ENCODE measurements at regions not wholly inside any gene's neighbourhood (a gene's known extent, or its start where the extent isn't known, plus 50 kb on each side); places are given as distances from the start of the nearest gene placed in this dataset.
"Not testable (repeated sequence)": the region's sequence is repeated elsewhere in the genome, so short reads cannot be mapped to it uniquely, and the experiment has no call there.

DNA sequence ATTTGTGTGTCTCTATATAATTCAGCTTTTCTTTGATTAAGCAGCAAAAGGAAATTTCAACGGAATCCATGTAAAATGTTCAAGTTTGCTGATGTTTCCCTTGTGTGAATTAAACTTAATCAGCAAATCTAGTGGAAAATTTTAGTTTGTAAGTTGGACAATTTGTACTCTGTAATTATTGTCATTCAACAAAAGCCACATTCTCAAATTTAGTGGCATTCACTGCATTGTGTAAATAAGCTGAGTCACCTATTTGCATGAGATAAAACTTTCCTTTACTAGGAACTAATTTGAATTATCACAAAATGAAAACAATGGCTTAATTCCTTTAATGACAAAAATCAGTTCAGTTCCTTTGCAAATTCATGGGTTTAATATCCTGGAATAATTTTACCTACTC is 784.2 kb upstream of the CCDC179 start:
- Histone ChIP-seq H3K27me3 (ENCODE audit: control insufficient read depth in 1 of 2, insufficient read depth in 2 of 2, low read length in 2 of 2) (no peaks in the 10 kb centered on the region), H3K4me1 (ENCODE audit: insufficient read depth, low read length) (no peaks in the 10 kb centered on the region), H3K27ac (ENCODE audit: low read depth in 1 of 2, low read length in 2 of 2) (no peak overlapping the region), H3K9me3 (ENCODE audit: control insufficient read depth in 1 of 2, insufficient read depth in 1 of 2, low read length in 2 of 2) (no peaks in the 10 kb centered on the region), H3K36me3 (ENCODE audit: insufficient read depth, low read length) (no peaks in the 10 kb centered on the region), H3K4me3 (ENCODE audit: low read length) (no peak overlapping the region)
- DNase-seq, result no peak
- TF ChIP-seq, protein P1, sequence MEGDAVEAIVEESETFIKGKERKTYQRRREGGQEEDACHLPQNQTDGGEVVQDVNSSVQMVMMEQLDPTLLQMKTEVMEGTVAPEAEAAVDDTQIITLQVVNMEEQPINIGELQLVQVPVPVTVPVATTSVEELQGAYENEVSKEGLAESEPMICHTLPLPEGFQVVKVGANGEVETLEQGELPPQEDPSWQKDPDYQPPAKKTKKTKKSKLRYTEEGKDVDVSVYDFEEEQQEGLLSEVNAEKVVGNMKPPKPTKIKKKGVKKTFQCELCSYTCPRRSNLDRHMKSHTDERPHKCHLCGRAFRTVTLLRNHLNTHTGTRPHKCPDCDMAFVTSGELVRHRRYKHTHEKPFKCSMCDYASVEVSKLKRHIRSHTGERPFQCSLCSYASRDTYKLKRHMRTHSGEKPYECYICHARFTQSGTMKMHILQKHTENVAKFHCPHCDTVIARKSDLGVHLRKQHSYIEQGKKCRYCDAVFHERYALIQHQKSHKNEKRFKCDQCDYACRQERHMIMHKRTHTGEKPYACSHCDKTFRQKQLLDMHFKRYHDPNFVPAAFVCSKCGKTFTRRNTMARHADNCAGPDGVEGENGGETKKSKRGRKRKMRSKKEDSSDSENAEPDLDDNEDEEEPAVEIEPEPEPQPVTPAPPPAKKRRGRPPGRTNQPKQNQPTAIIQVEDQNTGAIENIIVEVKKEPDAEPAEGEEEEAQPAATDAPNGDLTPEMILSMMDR (IDR thresholded peaks at IDR 0.05), result no peak
- ChIA-PET CTCF (no interaction called here), POLR2A (no interaction called here)
- ATAC-seq (ENCODE audit: poor library complexity), result no peak
- Mint-ChIP-seq H3K4me1 (ENCODE audit: low read depth) (no peaks in the 10 kb centered on the region), H3K27ac (no peak overlapping the region), H3K36me3 (ENCODE audit: low read depth) (no peaks in the 10 kb centered on the region), H3K27me3 (no peaks in the 10 kb centered on the region), H3K9me3 (peaks cover 7% of the 10 kb centered on the region), H3K4me3 (no peak overlapping the region)
- intact Hi-C loops (cut with DNase I, micrococcal nuclease), result no loop called here

DNA sequence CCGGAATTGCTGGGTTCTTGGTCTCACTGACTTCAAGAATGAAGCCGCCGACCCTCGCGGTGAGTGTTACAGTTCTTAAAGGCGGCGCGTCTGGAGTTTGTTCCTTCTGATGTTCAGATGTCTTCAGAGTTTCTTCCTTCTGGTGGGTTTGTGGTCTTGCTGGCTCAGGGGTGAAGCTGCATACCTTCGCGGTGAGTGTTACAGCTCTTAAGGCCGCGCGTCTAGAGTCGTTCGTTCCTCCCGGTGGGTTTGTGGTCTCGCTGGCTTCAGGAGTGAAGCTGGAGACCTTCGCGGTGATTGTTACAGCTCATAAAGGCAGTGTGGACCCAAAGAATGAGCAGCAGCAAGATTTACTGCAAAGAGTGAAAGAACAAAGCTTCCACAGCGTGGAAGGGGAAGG is 792.1 kb upstream of the CCDC179 start:
- H3K4me3 Mint-ChIP-seq; H3K27me3 ChIP-seq (ENCODE audit: control insufficient read depth in 1 of 2, insufficient read depth in 2 of 2, low read length in 2 of 2); ATAC-seq (ENCODE audit: poor library complexity); H3K27ac ChIP-seq (ENCODE audit: low read depth in 1 of 2, low read length in 2 of 2); DNase-seq; H3K4me3 ChIP-seq (ENCODE audit: low read length); H3K36me3 Mint-ChIP-seq (ENCODE audit: low read depth); POLR2A ChIA-PET; H3K9me3 Mint-ChIP-seq; H3K4me1 ChIP-seq (ENCODE audit: insufficient read depth, low read length); H3K4me1 Mint-ChIP-seq (ENCODE audit: low read depth); H3K27me3 Mint-ChIP-seq; H3K27ac Mint-ChIP-seq; intact Hi-C loops (cut with DNase I, micrococcal nuclease); H3K36me3 ChIP-seq (ENCODE audit: insufficient read depth, low read length): not testable (repeated sequence)
- peaks cover 0 to 24% of the 10 kb centered on the region in 2 experiments for H3K9me3 ChIP-seq (ENCODE audit: control insufficient read depth in 1 of 2, insufficient read depth in 1 of 2, low read length in 2 of 2)
- CTCF ChIA-PET, result interaction anchor here (0.6 kb wide), 1 partner anchor 18 kb away, joined by 4 read pairs; no protein-coding TSS in a partner anchor

DNA sequence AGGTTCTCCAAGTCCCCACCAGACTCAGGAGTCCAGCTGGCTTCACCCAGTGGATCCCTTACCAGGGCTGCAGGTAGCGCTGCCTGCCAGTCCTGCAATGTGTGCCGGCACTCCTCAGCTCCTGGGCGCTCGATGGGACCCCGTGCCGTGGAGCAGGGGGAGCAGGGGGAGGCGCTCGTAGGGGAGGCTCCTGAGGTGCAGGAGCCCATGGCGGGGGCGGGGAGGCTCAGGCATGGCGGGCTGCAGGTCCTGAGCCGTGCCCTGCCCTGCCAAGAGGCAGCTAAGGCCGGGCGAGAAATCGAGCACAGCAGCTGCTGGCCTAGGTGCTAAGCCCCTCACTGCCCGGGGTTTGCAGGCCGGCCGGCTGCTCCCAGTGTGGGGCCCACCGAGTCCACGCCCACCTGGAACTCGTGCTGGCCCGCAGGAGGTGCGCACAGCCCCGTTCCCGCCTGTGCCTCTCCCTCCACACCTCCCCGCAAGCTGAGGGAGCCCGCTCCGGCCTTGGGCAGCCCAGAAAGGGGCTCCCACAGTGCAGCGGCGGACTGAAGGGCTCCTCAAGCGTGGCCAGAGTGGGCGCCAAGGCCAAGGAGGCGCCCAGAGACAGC is 792.9 kb upstream of the CCDC179 start:
- no peaks in the 10 kb centered on the region for H3K4me1 Mint-ChIP-seq (ENCODE audit: low read depth)
- Histone ChIP-seq H3K4me3 (ENCODE audit: low read length) (no peak overlapping the region), H3K9me3 (ENCODE audit: control insufficient read depth in 1 of 2, insufficient read depth in 1 of 2, low read length in 2 of 2) (peaks cover 0 to 24% of the 10 kb centered on the region in 2 experiments), H3K27ac (ENCODE audit: low read depth in 1 of 2, low read length in 2 of 2) (no peak overlapping the region), H3K36me3 (ENCODE audit: insufficient read depth, low read length) (no peaks in the 10 kb centered on the region), H3K27me3 (ENCODE audit: control insufficient read depth in 1 of 2, insufficient read depth in 2 of 2, low read length in 2 of 2) (no peaks in the 10 kb centered on the region), H3K4me1 (ENCODE audit: insufficient read depth, low read length) (no peaks in the 10 kb centered on the region)
- H3K27me3 Mint-ChIP-seq, result no peaks in the 10 kb centered on the region
- H3K36me3 Mint-ChIP-seq (ENCODE audit: low read depth), result no peaks in the 10 kb centered on the region
- ATAC-seq (ENCODE audit: poor library complexity), result no peak
- TF ChIP-seq, protein P1 (IDR thresholded peaks at IDR 0.05), result no peak
- POLR2A ChIA-PET, result no interaction called here
- intact Hi-C loops (cut with DNase I, micrococcal nuclease), result no loop called here
- no peak overlapping the region for H3K27ac Mint-ChIP-seq
- peak in 1 of 14 experiments; percentile 8 for DNase-seq
- peaks cover 5% of the 10 kb centered on the region for H3K9me3 Mint-ChIP-seq
- CTCF ChIA-PET, result no interaction called here
- no peak overlapping the region for H3K4me3 Mint-ChIP-seq

DNA sequence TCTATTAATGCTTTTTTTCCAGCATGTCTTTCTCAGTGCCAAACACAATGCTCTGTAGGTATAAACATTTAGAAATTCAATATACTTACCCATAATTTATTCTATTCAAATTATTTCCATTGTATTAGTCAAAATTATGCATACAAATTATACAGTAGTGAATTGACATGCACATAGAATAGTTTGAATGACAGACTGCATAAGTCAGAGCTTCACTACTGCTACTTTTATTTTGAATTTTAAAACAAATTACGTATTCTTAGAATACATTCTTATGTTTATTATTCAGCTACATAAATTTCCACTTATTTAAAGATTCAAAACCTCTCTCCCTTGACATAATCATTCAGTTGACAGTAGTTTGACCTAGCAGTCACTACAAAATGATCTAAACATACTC is 808.0 kb upstream of the CCDC179 start:
- Mint-ChIP-seq H3K4me1 (ENCODE audit: low read depth) (no peaks in the 10 kb centered on the region), H3K36me3 (ENCODE audit: low read depth) (no peaks in the 10 kb centered on the region), H3K4me3 (no peak overlapping the region), H3K9me3 (peaks cover 3% of the 10 kb centered on the region), H3K27me3 (no peaks in the 10 kb centered on the region), H3K27ac (no peak overlapping the region)
- CTCF ChIA-PET, result no interaction called here
- TF ChIP-seq, protein P1 (IDR thresholded peaks at IDR 0.05), result no peak
- no peak overlapping the region for H3K27ac ChIP-seq (ENCODE audit: low read depth in 1 of 2, low read length in 2 of 2)
- no peaks in the 10 kb centered on the region for H3K4me1 ChIP-seq (ENCODE audit: insufficient read depth, low read length)
- ATAC-seq (ENCODE audit: poor library complexity) (no peak), DNase-seq (no peak)
- intact Hi-C loops (cut with DNase I, micrococcal nuclease), result no loop called here
- H3K27me3 ChIP-seq (ENCODE audit: control insufficient read depth in 1 of 2, insufficient read depth in 2 of 2, low read length in 2 of 2), result no peaks in the 10 kb centered on the region
- peaks cover 7 to 8% of the 10 kb centered on the region in 2 experiments for H3K9me3 ChIP-seq (ENCODE audit: control insufficient read depth in 1 of 2, insufficient read depth in 1 of 2, low read length in 2 of 2)
- H3K36me3 ChIP-seq (ENCODE audit: insufficient read depth, low read length), result no peaks in the 10 kb centered on the region
- POLR2A ChIA-PET, result no interaction called here
- no peak overlapping the region for H3K4me3 ChIP-seq (ENCODE audit: low read length)
